GM12891 (cell line): ENCODE measurements at regions not wholly inside any gene's neighbourhood (a gene's known extent, or its start where the extent isn't known, plus 50 kb on each side); places are given as distances from the start of the nearest gene placed in this dataset.

Experiments used
- PAX5 ChIP-seq: IDR thresholded peaks from 2 replicates; pipeline ENCODE4 v1.6.1; 2011; ENCODE audit warnings: low read length, moderate library complexity, mild to moderate bottlenecking; ENCODE audit not compliant: insufficient read depth, severe bottlenecking
- POLR2A ChIP-seq: IDR thresholded peaks from 2 replicates; pipeline ENCODE4 v1.6.1; 2011; ENCODE audit warnings: low read depth, low read length, control low read depth
- POLR2AphosphoS5 ChIP-seq: IDR thresholded peaks from 2 replicates; pipeline ENCODE4 v1.6.1; 2011; ENCODE audit warnings: low read depth, low read length, control low read depth
- SPI1 ChIP-seq: IDR thresholded peaks from 2 replicates; pipeline ENCODE4 v1.6.1; 2011; ENCODE audit warnings: low read depth, low read length, control low read depth
- TAF1 ChIP-seq: IDR thresholded peaks from 2 replicates; pipeline ENCODE4 v1.6.1; 2011; ENCODE audit warnings: low read depth, low read length, control low read depth

DNA sequence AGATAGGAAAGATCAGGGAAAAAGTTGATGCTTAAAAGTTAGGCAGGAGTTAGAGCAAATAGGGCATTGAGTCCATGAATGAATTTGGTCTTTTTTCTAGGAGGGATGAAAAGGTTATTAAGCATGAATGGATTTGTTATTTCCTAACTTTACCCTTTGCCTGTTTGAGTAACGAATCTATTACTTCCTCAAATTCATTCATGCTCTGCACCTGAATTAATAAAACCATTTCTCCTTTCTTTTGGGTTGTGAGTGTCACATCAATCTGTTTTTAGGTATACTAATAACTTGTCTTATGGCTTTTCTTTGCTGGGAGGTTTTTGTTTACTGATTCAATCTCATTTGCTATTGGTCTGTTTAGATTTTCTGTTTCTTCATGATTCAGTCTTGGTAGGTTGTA, 1217.7 kb upstream of the CELF2 start:
- TF ChIP-seq POLR2A (no peak), TAF1 (no peak), POLR2AphosphoS5 (no peak), SPI1 (no peak), PAX5 (no peak)
